ENCODE measurements at regions not wholly inside any gene's neighbourhood (a gene's known extent, or its start where the extent isn't known, plus 50 kb on each side); places are given as distances from the start of the nearest gene placed in this dataset.

- ATAC-seq = no peak
- DNase-seq = no peak
Measured at GRCh38 chr17:77771587-77771986, 186.9 kb upstream of the TNRC6C start.

GRCh38 chr17:77771998-77772397, 186.5 kb upstream of the TNRC6C start:
- ATAC-seq (no peak), DNase-seq (no peak)

GRCh38 chr17:77772461-77772897, 186.0 kb upstream of the TNRC6C start:
- peak; percentile 73 for ATAC-seq
- peak; percentile 76 for DNase-seq

GRCh38 chr17:77772899-77773358, 185.6 kb upstream of the TNRC6C start:
- ATAC-seq = no peak

GRCh38 chr17:77774182-77774581, 184.3 kb upstream of the TNRC6C start:
- no peak for ATAC-seq
- no peak for DNase-seq

More at GRCh38 chr17:77772899-77773358, 185.6 kb upstream of the TNRC6C start:
- DNase-seq = no peak

- DNase-seq = no peak
- ATAC-seq = no peak
Measured at GRCh38 chr17:77778636-77779489, 179.6 kb upstream of the TNRC6C start.

- DNase-seq (no peak), ATAC-seq (no peak)
Measured at GRCh38 chr17:77779711-77780539, 178.6 kb upstream of the TNRC6C start.

- no peak for ATAC-seq
- DNase-seq = no peak
Measured at GRCh38 chr17:77781536-77781935, 177.0 kb upstream of the TNRC6C start.

- DNase-seq (no peak), ATAC-seq (no peak)
Measured at GRCh38 chr17:77782201-77782600, 176.3 kb upstream of the TNRC6C start.

GRCh38 chr17:77782611-77783010, 175.9 kb upstream of the TNRC6C start:
- ATAC-seq = no peak
- DNase-seq = no peak

GRCh38 chr17:77783991-77784820, 174.3 kb upstream of the TNRC6C start:
- DNase-seq = peak; percentile 39

GRCh38 chr17:77785312-77785905, 173.1 kb upstream of the TNRC6C start:
- no peak for ATAC-seq

More at GRCh38 chr17:77783991-77784820, 174.3 kb upstream of the TNRC6C start:
- ATAC-seq = peak; percentile 64

GRCh38 chr17:77786090-77786489, 172.4 kb upstream of the TNRC6C start:
- DNase-seq (no peak), ATAC-seq (no peak)

More at GRCh38 chr17:77785312-77785905, 173.1 kb upstream of the TNRC6C start:
- DNase-seq = no peak

- no peak for DNase-seq
- ATAC-seq = no peak
Measured at GRCh38 chr17:77786740-77787505, 171.6 kb upstream of the TNRC6C start.

GRCh38 chr17:77790143-77790829, 168.2 kb upstream of the TNRC6C start:
- ATAC-seq = no peak

GRCh38 chr17:77792626-77793025, 165.9 kb upstream of the TNRC6C start:
- ATAC-seq (no peak), DNase-seq (no peak)

More at GRCh38 chr17:77790143-77790829, 168.2 kb upstream of the TNRC6C start:
- no peak for DNase-seq

GRCh38 chr17:77793146-77793970, 165.1 kb upstream of the TNRC6C start:
- no peak for DNase-seq
- ATAC-seq = no peak

- DNase-seq (no peak), ATAC-seq (no peak)
Measured at GRCh38 chr17:77793971-77794235, 164.6 kb upstream of the TNRC6C start.

GRCh38 chr17:77794846-77795245, 163.7 kb upstream of the TNRC6C start:
- ATAC-seq (no peak), DNase-seq (no peak)

All from stimulated activated naive CD8-positive, alpha-beta T cell treated with anti-CD3 and anti-CD28 coated beads, Interleukin-15, Interleukin-2, amounts not matched to agents 100 U/mL and 50 U/mL, for 24 hours (primary cell).